Activated CD8-positive, alpha-beta memory T cell treated with anti-CD3 and anti-CD28 coated beads, Interleukin-2, amount 50 U/mL, for 4 hours (primary cell): ENCODE measurements at regions not wholly inside any gene's neighbourhood (a gene's known extent, or its start where the extent isn't known, plus 50 kb on each side); places are given as distances from the start of the nearest gene placed in this dataset.
"Not testable (repeated sequence)": the region's sequence is repeated elsewhere in the genome, so short reads cannot be mapped to it uniquely, and the experiment has no call there.

ENCODE experiments used
- DNase-seq: peaks from one replicate; pipeline ENCODE4 v3.0.0-alpha.2; 2020

- DNase-seq, result no peak
These were observed 202.9 kb downstream of the USP25 start for GRCh38 chr21:15932726-15933125.

DNA sequence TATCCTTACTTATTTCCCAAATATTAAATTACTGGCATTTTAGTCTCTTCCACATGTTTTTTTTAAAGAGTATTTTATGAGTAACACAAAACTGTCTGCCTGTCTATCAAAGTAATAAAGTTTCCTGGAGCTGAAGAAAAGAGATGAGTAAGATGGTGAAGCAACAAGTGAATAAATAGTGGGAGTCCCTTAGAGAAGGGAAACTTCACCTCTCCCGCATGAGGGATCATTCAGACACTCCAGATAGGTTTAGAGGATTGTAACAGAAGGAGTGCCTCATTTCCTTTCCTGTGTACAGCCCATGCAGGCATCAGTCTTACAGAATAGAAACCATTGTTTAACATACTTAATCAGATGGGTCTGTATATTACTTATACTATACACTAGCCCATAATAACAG lies 205.7 kb downstream of the USP25 start:
- no peak for DNase-seq

GRCh38 chr21:15943009-15943666 lies 213.4 kb downstream of the USP25 start:
- DNase-seq, result no peak

DNA sequence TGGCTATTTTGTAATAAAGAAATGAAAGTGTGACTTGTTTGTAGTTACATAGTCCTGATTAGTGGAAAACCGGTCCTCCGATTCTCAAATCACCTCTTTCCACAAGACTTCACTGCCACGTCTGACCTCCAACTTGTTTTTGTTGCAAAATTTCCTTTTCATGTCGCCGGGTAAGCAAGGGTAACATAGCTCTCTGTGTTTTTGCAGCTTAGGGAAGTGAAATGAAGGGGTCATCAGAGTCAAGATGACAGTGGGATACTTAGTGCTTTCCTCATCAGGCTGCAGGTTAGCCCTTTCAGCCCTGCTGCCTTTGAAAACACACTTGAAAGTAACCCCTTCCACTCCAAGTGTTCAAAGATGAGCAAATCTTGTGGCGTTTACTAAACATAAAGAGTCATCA lies 217.9 kb downstream of the USP25 start:
- no peak for DNase-seq

GRCh38 chr21:15953551-15954116 lies 223.9 kb downstream of the USP25 start:
- no peak for DNase-seq

GRCh38 chr21:15964236-15964855 lies 234.6 kb downstream of the USP25 start:
- no peak for DNase-seq

GRCh38 chr21:15966231-15966630 lies 236.4 kb downstream of the USP25 start:
- DNase-seq, result no peak

DNA sequence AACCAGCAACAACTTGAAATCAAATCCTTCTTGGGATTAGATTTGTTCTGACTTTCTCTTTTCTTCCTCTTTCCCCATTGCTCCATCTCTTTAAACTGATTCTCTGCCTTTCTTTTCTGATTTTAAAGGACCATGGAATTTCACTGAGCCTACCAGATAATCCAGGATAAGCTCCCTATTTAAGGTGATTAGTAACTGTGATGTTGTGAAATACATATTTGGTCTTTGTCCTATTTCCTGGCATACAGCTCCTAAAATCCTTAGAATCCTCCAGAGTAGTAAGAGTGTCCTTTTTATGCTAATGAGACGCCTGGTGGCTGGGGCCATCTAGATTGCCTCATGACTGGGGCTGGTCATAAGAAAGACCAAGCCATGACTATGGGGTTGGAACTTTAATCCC lies 236.9 kb downstream of the USP25 start:
- DNase-seq, result no peak

GRCh38 chr21:15967661-15968060 lies 237.9 kb downstream of the USP25 start:
- no peak for DNase-seq

- DNase-seq, result no peak
These were observed 239.1 kb downstream of the USP25 start for GRCh38 chr21:15968776-15969310.

- DNase-seq, result no peak
These were observed 247.0 kb downstream of the USP25 start for GRCh38 chr21:15976807-15977206.

GRCh38 chr21:15978215-15978738 lies 248.5 kb downstream of the USP25 start:
- no peak for DNase-seq

DNA sequence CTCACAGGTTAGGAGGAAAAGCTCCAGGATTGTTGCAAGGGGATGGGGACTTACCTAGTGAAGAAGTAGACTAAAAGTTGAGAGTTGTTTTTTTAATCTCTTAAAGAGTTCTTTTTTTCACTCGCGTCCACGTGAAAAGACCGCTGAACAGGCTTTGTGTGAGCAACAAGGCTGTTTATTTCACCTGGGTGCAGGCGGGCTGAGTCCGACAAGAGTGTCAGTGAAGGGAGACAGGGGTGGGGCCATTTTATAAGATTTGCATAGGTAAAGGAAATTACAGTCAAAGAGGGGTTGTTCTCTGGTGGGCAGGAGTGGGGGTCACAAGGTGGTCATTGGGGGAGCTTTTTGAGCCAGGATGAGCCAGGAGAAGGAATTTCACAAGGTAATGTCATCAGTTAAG lies 249.7 kb downstream of the USP25 start:
- DNase-seq, result not testable (repeated sequence)

DNA sequence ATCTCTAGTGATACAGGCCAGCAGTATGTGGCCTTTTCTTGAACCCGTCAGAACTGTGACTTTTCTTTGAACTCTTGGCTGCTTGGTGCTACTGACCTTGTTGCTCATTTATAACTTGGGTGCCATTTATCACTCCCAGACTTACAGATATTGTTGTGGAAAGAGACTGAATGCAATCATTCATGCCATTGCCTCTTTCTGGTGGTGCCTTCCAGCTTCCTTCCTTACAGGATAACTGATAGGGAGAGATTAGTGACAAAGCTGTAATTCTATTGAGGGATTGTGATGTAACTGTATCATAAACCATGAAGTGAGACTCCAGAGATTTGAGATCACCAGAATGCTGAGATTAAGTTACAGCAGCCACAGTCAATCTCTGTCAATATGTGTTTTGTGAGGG lies 256.5 kb downstream of the USP25 start:
- DNase-seq, result no peak

DNA sequence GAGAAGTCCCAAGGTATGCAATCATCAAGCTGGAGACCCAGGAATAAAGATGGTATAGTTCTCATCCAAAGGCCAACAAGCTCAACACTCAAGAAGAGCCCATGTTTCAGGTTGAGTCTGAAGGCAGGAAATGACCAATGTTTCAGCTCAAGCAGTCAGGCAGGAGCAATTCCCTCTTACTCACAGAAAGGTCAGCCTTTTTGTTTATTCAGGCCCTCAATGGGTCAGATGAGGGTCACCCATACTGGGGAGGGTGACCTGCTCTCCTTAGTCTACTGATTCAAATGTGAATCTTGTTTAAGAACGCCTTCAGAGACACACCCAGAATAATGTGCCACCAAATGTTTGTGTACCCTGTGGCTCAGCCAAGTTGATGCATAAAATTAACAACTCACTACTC lies 262.4 kb downstream of the USP25 start:
- DNase-seq, result no peak

- no peak for DNase-seq
These were observed 264.2 kb downstream of the USP25 start for GRCh38 chr21:15993951-15994350.

DNA sequence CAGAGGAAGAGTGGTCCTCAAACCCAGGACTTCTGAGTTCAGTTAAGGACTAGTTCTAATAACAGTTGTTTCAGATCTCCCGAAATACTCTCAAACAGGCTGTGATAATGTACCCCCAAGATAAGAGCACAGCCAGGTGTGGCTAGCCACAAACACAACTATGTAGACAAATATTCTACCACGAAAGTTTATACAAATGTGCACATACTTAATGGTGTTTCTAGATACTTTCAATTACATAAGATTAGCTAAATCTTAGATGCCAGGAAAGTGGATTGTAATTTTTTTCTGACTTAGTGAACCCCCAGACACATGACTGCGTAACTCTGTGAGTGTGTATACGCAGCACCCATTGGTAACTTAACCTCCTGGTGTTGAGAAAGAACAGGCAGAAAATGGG lies 270.0 kb downstream of the USP25 start:
- DNase-seq, result no peak

- DNase-seq, result no peak
These were observed 273.2 kb downstream of the USP25 start for GRCh38 chr21:16002874-16003466.

DNA sequence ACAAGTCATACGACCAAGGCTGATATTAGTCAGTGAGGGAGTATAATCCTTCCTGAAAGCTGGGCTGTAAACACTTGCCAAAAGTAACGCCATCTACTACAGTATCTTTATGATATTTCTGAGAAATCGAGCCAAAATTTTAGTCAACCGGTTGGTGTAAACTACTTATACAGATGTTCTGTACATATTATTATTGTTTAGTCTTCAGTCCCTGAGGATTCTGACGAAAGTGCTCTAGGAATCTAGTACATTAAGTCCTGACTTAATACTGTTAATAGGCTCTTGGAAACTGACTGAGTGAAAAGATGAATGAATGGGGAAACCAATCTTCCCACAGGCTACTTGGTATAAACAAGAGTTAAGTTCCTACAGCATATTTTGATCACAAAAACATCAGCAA lies 274.3 kb downstream of the USP25 start:
- DNase-seq, result no peak

GRCh38 chr21:16004523-16004922 lies 274.7 kb downstream of the USP25 start:
- DNase-seq, result no peak

- DNase-seq, result no peak
These were observed 276.2 kb downstream of the USP25 start for GRCh38 chr21:16005996-16006395.

DNA sequence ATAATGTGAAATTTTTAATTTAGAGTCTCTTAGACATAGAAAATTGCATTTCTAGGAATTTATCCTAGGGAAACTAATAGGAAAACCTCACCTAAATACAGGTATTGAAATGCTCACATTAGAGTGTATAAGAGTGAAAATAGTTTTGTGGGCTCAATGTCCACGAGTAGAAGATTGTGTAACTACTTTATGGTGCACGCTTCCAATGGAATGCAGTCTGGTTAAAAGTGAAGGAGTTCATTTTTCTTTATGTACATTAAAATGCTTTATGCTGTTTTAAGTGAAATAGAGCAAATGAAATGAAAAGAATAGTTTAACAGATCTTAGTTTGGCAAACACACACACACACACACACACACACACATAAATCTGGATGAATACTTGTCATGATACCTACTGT lies 278.2 kb downstream of the USP25 start:
- no peak for DNase-seq

- no peak for DNase-seq
These were observed 281.9 kb downstream of the USP25 start for GRCh38 chr21:16011719-16012118.

- DNase-seq, result no peak
These were observed 283.8 kb downstream of the USP25 start for GRCh38 chr21:16013570-16013969.
